Caco-2 (cell line): ENCODE measurements at regions not wholly inside any gene's neighbourhood (a gene's known extent, or its start where the extent isn't known, plus 50 kb on each side); places are given as distances from the start of the nearest gene placed in this dataset.

ENCODE experiments used
- BruUV-seq: library from RNA; stranded (reverse); fragments of 400-500 nt; replicated peaks from 2 replicates; lab custom pipeline; 2021; lab: Mats Ljungman, UMichigan
- CTCF ChIA-PET: fragments of 300-600 bp; sonication (Branson Sonifier 250); formaldehyde crosslinking; loops from one replicate; lab custom pipeline; 2022; ENCODE audit warnings: antibody characterized with exemption; lab: Charles Lee
- POLR2A ChIA-PET: fragments of 300-600 bp; sonication (Branson Sonifier 250); formaldehyde crosslinking; loops from one replicate; lab custom pipeline; 2022; ENCODE audit warnings: antibody characterized with exemption; lab: Charles Lee
- DNase-seq, 2 experiments: peaks; one replicate each; pipeline versions ENCODE4 v3.0.0 to v3.0.0-alpha.2; 2020 to 2022
- H3K27me3 ChIP-seq: replicated peaks from 2 replicates; pipeline ENCODE4 v1.6.0; 2011; ENCODE audit warnings: low read length; ENCODE audit not compliant: control insufficient read depth, insufficient read depth
- H3K36me3 ChIP-seq: 2 replicates; pipeline ENCODE4 v1.5.1; 2011; ENCODE audit warnings: low read length; ENCODE audit not compliant: control insufficient read depth, insufficient read depth
- H3K4me1 ChIP-seq: fragments of 250-450 bp; sonication (Bioruptor Pico); 2 replicates; pipeline ENCODE4 v1.5.1; 2020; ENCODE audit warnings: mild to moderate bottlenecking
- H3K4me3 ChIP-seq: 2 replicates; pipeline ENCODE4 v1.5.1; 2011; ENCODE audit warnings: low read depth, mild to moderate bottlenecking, control low read depth, low read length
- H3K9me3 ChIP-seq: fragments of 250-450 bp; sonication (Bioruptor Pico); 2 replicates; pipeline ENCODE4 v1.5.1; 2020; ENCODE audit warnings: mild to moderate bottlenecking, moderate library complexity
- H3K27ac Mint-ChIP-seq: one replicate; pipeline ENCODE4 v1.8.0; 2022; ENCODE audit warnings: mixed read lengths; ENCODE audit not compliant: unreplicated experiment
- H3K27me3 Mint-ChIP-seq: one replicate; pipeline ENCODE4 v1.8.0; 2022; ENCODE audit warnings: mixed read lengths; ENCODE audit not compliant: insufficient read depth, unreplicated experiment
- H3K36me3 Mint-ChIP-seq: one replicate; pipeline ENCODE4 v1.8.0; 2022; ENCODE audit warnings: mild to moderate bottlenecking, mixed read lengths; ENCODE audit not compliant: insufficient read depth, unreplicated experiment
- H3K4me1 Mint-ChIP-seq: one replicate; pipeline ENCODE4 v1.8.0; 2022; ENCODE audit warnings: low read depth, mixed read lengths; ENCODE audit not compliant: unreplicated experiment
- H3K4me3 Mint-ChIP-seq: one replicate; pipeline ENCODE4 v1.8.0; 2022; ENCODE audit warnings: mild to moderate bottlenecking, moderate library complexity, mixed read lengths; ENCODE audit not compliant: unreplicated experiment
- H3K9me3 Mint-ChIP-seq: one replicate; pipeline ENCODE4 v1.8.0; 2022; ENCODE audit warnings: mixed read lengths; ENCODE audit not compliant: unreplicated experiment
- CTCF ChIP-seq, 2 experiments: fragments of 200-600 bp in 1 of 2; IDR thresholded peaks; 1 replicate in 1 of 2; 2 replicates in 1 of 2; pipeline versions ENCODE4 v1.5.1 to v1.8.0; 2011 to 2022; ENCODE audit warnings: antibody characterized with exemption in 1 of 2, control low read depth in 1 of 2, inconsistent platforms in 1 of 2, low read depth in 1 of 2, low read length in 1 of 2, mild to moderate bottlenecking in 1 of 2, moderate library complexity in 1 of 2; ENCODE audit not compliant: insufficient read depth in 1 of 2, severe bottlenecking in 1 of 2, unreplicated experiment in 1 of 2
- intact Hi-C: fragments of 100-400 bp; cut with micrococcal nuclease; formaldehyde crosslinking; loops from one replicate; pipeline ENCODE4 v1.10.0; 2022; ENCODE audit not compliant: unreplicated experiment

DNA sequence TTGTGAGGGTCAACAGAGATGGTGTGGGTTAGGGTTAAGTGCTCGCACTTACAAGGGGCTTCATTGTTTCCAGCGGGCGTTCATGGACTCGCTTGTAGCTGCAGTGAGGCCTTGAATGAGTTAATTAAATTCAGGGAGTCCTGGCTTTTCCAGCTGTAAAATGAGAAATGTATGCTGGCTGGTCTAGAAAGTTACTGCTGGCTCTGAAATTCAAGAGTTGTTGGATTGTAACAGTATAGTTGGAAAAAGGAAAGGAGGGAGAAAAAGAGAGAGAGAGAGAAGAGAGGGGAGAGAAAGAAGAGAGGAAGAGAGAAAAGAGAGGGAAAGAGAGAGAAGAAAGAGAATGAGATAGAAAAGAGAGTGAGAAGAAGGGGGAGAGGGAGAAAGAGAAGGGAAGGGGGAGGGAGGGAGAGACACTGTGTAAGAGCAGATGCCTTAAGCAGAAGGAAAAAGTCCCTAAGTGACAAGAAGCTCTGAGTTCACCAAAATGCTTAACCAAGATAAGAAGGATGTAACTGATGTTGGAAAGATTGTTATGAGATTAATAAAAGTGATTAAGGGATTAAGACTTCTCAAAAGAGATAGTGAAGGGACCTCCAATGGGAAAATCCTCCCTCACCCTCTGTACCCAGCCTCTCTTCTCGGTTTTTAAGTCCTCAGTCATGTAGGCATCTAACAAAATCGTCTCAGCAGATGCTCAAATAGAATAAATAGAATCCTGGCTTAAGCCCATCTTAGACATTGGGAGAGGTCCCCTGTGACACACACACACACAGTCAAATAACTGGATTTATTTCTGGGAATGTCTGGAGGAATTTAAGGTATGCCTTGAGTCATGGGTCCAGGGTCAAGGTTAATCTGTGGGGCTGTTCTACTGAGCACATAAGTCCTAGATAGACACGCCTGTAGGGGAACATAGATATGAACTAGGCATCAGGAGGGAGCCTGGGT, 477.9 kb downstream of the MIAT start:
- no peaks in the 10 kb centered on the region for H3K9me3 ChIP-seq
- H3K9me3 Mint-ChIP-seq: no peaks in the 10 kb centered on the region
- H3K27me3 ChIP-seq: no peaks in the 10 kb centered on the region
- no peaks in the 10 kb centered on the region for H3K36me3 Mint-ChIP-seq
- H3K27me3 Mint-ChIP-seq: no peaks in the 10 kb centered on the region
- intact Hi-C loops: no loop called here
- H3K27ac Mint-ChIP-seq: no peak overlapping the region
- peaks cover 14% of the 10 kb centered on the region for H3K4me1 Mint-ChIP-seq
- H3K4me3 Mint-ChIP-seq: no peak overlapping the region
- no peak overlapping the region for H3K4me3 ChIP-seq
- CTCF ChIA-PET: no interaction called here
- BruUV-seq: no TSS peak
- no peaks in the 10 kb centered on the region for H3K36me3 ChIP-seq
- POLR2A ChIA-PET: no interaction called here
- TF ChIP-seq CTCF (IDR thresholded peaks at IDR 0.05; ENCODE audit: insufficient read depth in 1 of 2, low read depth in 1 of 2, low read length in 1 of 2, severe bottlenecking in 1 of 2, unreplicated experiment in 1 of 2): no peak
- DNase-seq: peak; percentile 17 to 41
- H3K4me1 ChIP-seq: peaks cover 34% of the 10 kb centered on the region

GRCh38 chr22:27136596-27136995, 479.2 kb downstream of the MIAT start:
- H3K27me3 ChIP-seq: no peaks in the 10 kb centered on the region
- no TSS peak for BruUV-seq
- no peaks in the 10 kb centered on the region for H3K36me3 ChIP-seq
- Mint-ChIP-seq H3K4me3 (no peak overlapping the region), H3K27me3 (no peaks in the 10 kb centered on the region), H3K4me1 (peaks cover 14% of the 10 kb centered on the region), H3K36me3 (no peaks in the 10 kb centered on the region), H3K9me3 (no peaks in the 10 kb centered on the region), H3K27ac (no peak overlapping the region)
- intact Hi-C loops: no loop called here
- no peak for DNase-seq
- CTCF ChIA-PET: no interaction called here
- no peak overlapping the region for H3K4me3 ChIP-seq
- POLR2A ChIA-PET: no interaction called here
- peaks cover 24% of the 10 kb centered on the region; the same call in 1 of the 2 replicates for H3K4me1 ChIP-seq
- no peak for TF ChIP-seq CTCF (IDR thresholded peaks at IDR 0.05; ENCODE audit: insufficient read depth in 1 of 2, low read depth in 1 of 2, low read length in 1 of 2, severe bottlenecking in 1 of 2, unreplicated experiment in 1 of 2)
- H3K9me3 ChIP-seq: no peaks in the 10 kb centered on the region

DNA sequence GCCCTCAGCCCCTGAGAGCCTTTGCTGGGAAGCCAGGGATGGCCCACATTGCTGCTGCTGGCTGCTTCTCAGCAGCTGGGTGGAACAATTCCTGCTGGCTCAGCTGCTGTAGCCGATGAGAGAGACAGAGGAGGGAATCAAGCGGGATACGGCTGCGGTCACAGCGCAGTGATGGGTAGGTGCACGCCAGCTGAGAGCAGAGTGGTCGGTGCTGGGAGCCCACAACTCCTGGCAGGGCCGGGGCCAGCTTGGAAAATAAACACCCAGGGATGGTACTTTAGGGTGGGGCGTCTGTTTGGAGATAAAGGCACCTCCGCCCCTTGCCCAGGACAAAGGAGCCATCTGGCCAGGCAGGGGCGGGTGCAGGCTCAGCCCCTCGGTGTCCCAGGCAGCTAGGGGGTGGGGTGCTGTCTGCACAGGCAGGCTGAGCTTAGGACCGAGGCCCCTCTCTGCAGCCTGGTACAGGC, 480.5 kb downstream of the MIAT start:
- Mint-ChIP-seq H3K27ac (no peak overlapping the region), H3K4me3 (no peak overlapping the region), H3K4me1 (peaks cover 7% of the 10 kb centered on the region), H3K27me3 (no peaks in the 10 kb centered on the region), H3K36me3 (no peaks in the 10 kb centered on the region), H3K9me3 (no peaks in the 10 kb centered on the region)
- POLR2A ChIA-PET: no interaction called here
- H3K27me3 ChIP-seq: no peaks in the 10 kb centered on the region
- no TSS peak for BruUV-seq
- no peak for DNase-seq
- peaks cover 18% of the 10 kb centered on the region; the same call in 1 of the 2 replicates for H3K4me1 ChIP-seq
- H3K9me3 ChIP-seq: no peaks in the 10 kb centered on the region
- no peaks in the 10 kb centered on the region for H3K36me3 ChIP-seq
- H3K4me3 ChIP-seq: no peak overlapping the region
- CTCF ChIA-PET: interaction anchor here (0.7 kb wide), 1 partner anchor 598 kb away, joined by 3 read pairs; no protein-coding TSS in a partner anchor
- intact Hi-C loops: no loop called here
- no peak for TF ChIP-seq CTCF (IDR thresholded peaks at IDR 0.05; ENCODE audit: insufficient read depth in 1 of 2, low read depth in 1 of 2, low read length in 1 of 2, severe bottlenecking in 1 of 2, unreplicated experiment in 1 of 2)
